DND-41 (cell line): ENCODE measurements at regions not wholly inside any gene's neighbourhood (a gene's known extent, or its start where the extent isn't known, plus 50 kb on each side); places are given as distances from the start of the nearest gene placed in this dataset.

Source experiments
- ATAC-seq: fragments of 200-7000 bp; cut with Tn5 transposase; 3 replicates; pipeline ENCODE4 v1.9.1; 2021; ENCODE audit warnings: low read depth; ENCODE audit not compliant: insufficient read depth
- DNase-seq: peaks from one replicate; pipeline ENCODE4 v3.0.0-alpha.2; 2020
- H2AFZ ChIP-seq: 2 replicates; pipeline ENCODE4 v1.6.0; 2012; ENCODE audit warnings: low read depth, low read length
- H3K27ac ChIP-seq: 2 replicates; pipeline ENCODE4 v1.5.1; 2012; ENCODE audit warnings: low read length, inconsistent platforms
- H3K27me3 ChIP-seq: fragments of 200-600 bp; sonication (generic); 2 replicates; pipeline ENCODE4 v1.6.0; 2012; ENCODE audit warnings: low read length, mild to moderate bottlenecking, inconsistent platforms; ENCODE audit not compliant: insufficient read depth, poor library complexity
- H3K36me3 ChIP-seq: 2 replicates; pipeline ENCODE4 v1.5.1; 2012; ENCODE audit warnings: low read length, inconsistent platforms; ENCODE audit not compliant: insufficient read depth
- H3K4me1 ChIP-seq: 2 replicates; pipeline ENCODE4 v1.5.1; 2012; ENCODE audit warnings: mild to moderate bottlenecking, low read length; ENCODE audit not compliant: insufficient read depth
- H3K4me2 ChIP-seq: 2 replicates; pipeline ENCODE4 v1.6.0; 2012; ENCODE audit warnings: mild to moderate bottlenecking, moderate library complexity, low read length, inconsistent platforms; ENCODE audit not compliant: insufficient read depth
- H3K4me3 ChIP-seq, 2 experiments: fragments of 200-600 bp in 1 of 2; shearing (Covaris generic) in 1 of 2; 2 replicates each; pipeline ENCODE4 v1.5.1; 2012 to 2016; ENCODE audit warnings: inconsistent platforms in 2 of 2, low read length in 2 of 2, mild to moderate bottlenecking in 2 of 2, low read depth in 1 of 2, moderate library complexity in 1 of 2
- H3K79me2 ChIP-seq: 2 replicates; pipeline ENCODE4 v1.6.0; 2012; ENCODE audit warnings: low read length, inconsistent platforms; ENCODE audit not compliant: insufficient read depth
- H3K9ac ChIP-seq: 2 replicates; pipeline ENCODE4 v1.6.0; 2012; ENCODE audit warnings: low read depth, mild to moderate bottlenecking, inconsistent platforms, low read length, moderate library complexity
- H3K9me3 ChIP-seq: 2 replicates; pipeline ENCODE4 v1.5.1; 2012; ENCODE audit warnings: low read length, moderate library complexity, mild to moderate bottlenecking, inconsistent platforms; ENCODE audit not compliant: insufficient read depth, severe bottlenecking
- H4K20me1 ChIP-seq: 2 replicates; pipeline ENCODE4 v1.6.0; 2012; ENCODE audit warnings: low read length; ENCODE audit not compliant: insufficient read depth
- CTCF ChIP-seq: IDR thresholded peaks from 2 replicates; pipeline ENCODE4 v1.5.1; 2012; ENCODE audit warnings: borderline replicate concordance, low read length, moderate library complexity, mild to moderate bottlenecking; ENCODE audit not compliant: poor library complexity, severe bottlenecking; ENCODE audit errors: extremely low read depth
- EZH2 ChIP-seq: IDR thresholded peaks from 3 replicates; pipeline ENCODE4 v1.6.1; 2012; ENCODE audit warnings: borderline replicate concordance, low read depth, mild to moderate bottlenecking, moderate library complexity, low read length, inconsistent platforms; ENCODE audit not compliant: severe bottlenecking

DNA sequence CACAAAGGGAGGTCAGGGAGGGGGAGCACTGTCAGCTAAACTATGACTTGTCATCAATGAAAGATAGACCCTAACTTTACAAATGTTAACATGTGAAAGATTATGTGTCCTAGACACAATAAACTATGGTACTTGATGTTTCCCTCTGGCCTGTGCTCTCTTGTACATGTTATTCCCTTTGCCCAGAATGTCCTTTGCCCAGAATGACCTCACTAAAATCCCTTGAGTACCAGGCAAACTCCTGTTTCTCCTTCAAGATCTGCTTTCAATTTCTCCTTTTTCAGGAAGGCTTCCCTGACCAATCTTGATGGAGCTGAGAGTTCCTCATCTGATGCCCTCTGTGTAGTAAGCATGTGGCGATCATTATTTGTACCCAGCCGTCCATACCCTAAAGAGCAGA lies 143.1 kb downstream of the ZNF365 start:
- no peak overlapping the region for H3K27ac ChIP-seq
- H3K36me3 ChIP-seq: no peaks in the 10 kb centered on the region
- H3K4me3 ChIP-seq: no peak overlapping the region
- ATAC-seq: no peak
- no peaks in the 10 kb centered on the region for H3K9me3 ChIP-seq
- DNase-seq: no peak
- H3K4me1 ChIP-seq: no peaks in the 10 kb centered on the region
- no peak overlapping the region for H3K4me2 ChIP-seq
- no peak for TF ChIP-seq CTCF
- no peak for TF ChIP-seq EZH2
- H3K27me3 ChIP-seq: no peaks in the 10 kb centered on the region
- no peak overlapping the region for H2AFZ ChIP-seq
- H4K20me1 ChIP-seq: no peaks in the 10 kb centered on the region
- H3K9ac ChIP-seq: no peak overlapping the region
- H3K79me2 ChIP-seq: no peaks in the 10 kb centered on the region

GRCh38 chr10:62527019-62527827 lies 153.1 kb downstream of the ZNF365 start:
- Histone ChIP-seq H3K9me3 (peaks cover 6% of the 10 kb centered on the region), H3K27me3 (no peaks in the 10 kb centered on the region), H3K4me3 (peak overlapping the region in 1 of 2 experiments; percentile 39; a peak in 2 of 4 replicates), H3K36me3 (no peaks in the 10 kb centered on the region), H3K27ac (peak overlapping the region; percentile 91), H3K9ac (peak overlapping the region; percentile 56), H3K4me2 (peak overlapping the region; percentile 51), H3K4me1 (peaks cover 41% of the 10 kb centered on the region), H2AFZ (peak overlapping the region; percentile 54), H3K79me2 (no peaks in the 10 kb centered on the region), H4K20me1 (no peaks in the 10 kb centered on the region)
- TF ChIP-seq EZH2 (no peak), CTCF (peak; percentile 34)
- DNase-seq: peak; percentile 88
- ATAC-seq: peak; percentile 74

DNA sequence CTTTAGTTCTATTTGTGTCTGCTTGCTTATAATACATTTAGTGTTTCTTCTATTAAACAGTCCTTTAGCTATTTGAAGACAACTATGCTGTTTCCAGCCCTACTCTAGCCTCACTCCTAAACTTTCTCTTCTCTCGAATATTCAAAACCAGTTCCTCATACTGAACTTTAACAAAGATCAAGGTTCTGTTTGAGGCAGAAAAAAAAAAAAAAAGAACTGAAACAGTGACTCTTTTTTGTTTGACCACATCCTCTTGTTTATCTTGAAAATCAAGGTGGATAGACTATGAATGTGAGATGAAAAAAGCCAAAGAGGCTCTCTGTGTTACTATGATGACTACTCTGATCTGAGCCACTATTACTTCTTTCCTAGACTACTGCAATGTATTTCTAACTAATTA lies 154.3 kb downstream of the ZNF365 start:
- no peaks in the 10 kb centered on the region for H3K36me3 ChIP-seq
- H2AFZ ChIP-seq: peak overlapping the region; percentile 54; the same call in 1 of the 2 replicates
- peak overlapping the region; percentile 51 for H3K4me2 ChIP-seq

More for the DNA sequence above, 154.3 kb downstream of the ZNF365 start:
- TF ChIP-seq CTCF (no peak), EZH2 (no peak)
- peak; percentile 76 for ATAC-seq
- H4K20me1 ChIP-seq: no peaks in the 10 kb centered on the region
- H3K4me1 ChIP-seq: peaks cover 41% of the 10 kb centered on the region
- H3K79me2 ChIP-seq: no peaks in the 10 kb centered on the region
- H3K9ac ChIP-seq: peak overlapping the region; percentile 56
- no peak overlapping the region for H3K4me3 ChIP-seq
- H3K27ac ChIP-seq: peak overlapping the region; percentile 91
- H3K27me3 ChIP-seq: no peaks in the 10 kb centered on the region
- H3K9me3 ChIP-seq: peaks cover 6% of the 10 kb centered on the region
- no peak for DNase-seq
